Ishikawa (cell line): ENCODE measurements at regions not wholly inside any gene's neighbourhood (a gene's known extent, or its start where the extent isn't known, plus 50 kb on each side); places are given as distances from the start of the nearest gene placed in this dataset.

Source experiments
- CEBPB ChIP-seq: IDR thresholded peaks from 2 replicates; pipeline ENCODE4 v1.6.1; 2012
- CREB1 ChIP-seq: IDR thresholded peaks from 2 replicates; pipeline ENCODE4 v1.6.1; 2012; ENCODE audit warnings: low read depth
- EGR1 ChIP-seq: IDR thresholded peaks from 2 replicates; pipeline ENCODE4 v1.6.1; 2012
- EP300 ChIP-seq: IDR thresholded peaks from 2 replicates; pipeline ENCODE4 v1.6.1; 2012; ENCODE audit warnings: borderline replicate concordance
- FOXM1 ChIP-seq: IDR thresholded peaks from 2 replicates; pipeline ENCODE4 v1.6.1; 2012; ENCODE audit warnings: low read depth, borderline replicate concordance
- NFIC ChIP-seq: IDR thresholded peaks from 2 replicates; pipeline ENCODE4 v1.6.1; 2012
- RAD21 ChIP-seq: IDR thresholded peaks from 2 replicates; pipeline ENCODE4 v1.6.1; 2012; ENCODE audit warnings: low read depth
- TAF1 ChIP-seq: IDR thresholded peaks from 2 replicates; pipeline ENCODE4 v1.6.1; 2012; ENCODE audit warnings: low read depth, mild to moderate bottlenecking
- TCF12 ChIP-seq: IDR thresholded peaks from 2 replicates; pipeline ENCODE4 v1.6.1; 2012; ENCODE audit warnings: low read depth
- TEAD4 ChIP-seq: IDR thresholded peaks from 2 replicates; pipeline ENCODE4 v1.6.1; 2012
- YY1 ChIP-seq: IDR thresholded peaks from 2 replicates; pipeline ENCODE4 v1.6.1; 2012; ENCODE audit warnings: low read depth
- ZBTB7A ChIP-seq: IDR thresholded peaks from 2 replicates; pipeline ENCODE4 v1.6.1; 2012; ENCODE audit warnings: low read depth
- TF ChIP-seq, protein P1 (sequence below): IDR thresholded peaks from 2 replicates; pipeline ENCODE4 v1.6.1; 2012; ENCODE audit warnings: low read depth, mild to moderate bottlenecking
- TF ChIP-seq, protein P2 (sequence below): IDR thresholded peaks from 2 replicates; pipeline ENCODE4 v1.6.1; 2012
- TF ChIP-seq, protein P3 (sequence below): IDR thresholded peaks from 2 replicates; pipeline ENCODE4 v1.6.1; 2012

DNA sequence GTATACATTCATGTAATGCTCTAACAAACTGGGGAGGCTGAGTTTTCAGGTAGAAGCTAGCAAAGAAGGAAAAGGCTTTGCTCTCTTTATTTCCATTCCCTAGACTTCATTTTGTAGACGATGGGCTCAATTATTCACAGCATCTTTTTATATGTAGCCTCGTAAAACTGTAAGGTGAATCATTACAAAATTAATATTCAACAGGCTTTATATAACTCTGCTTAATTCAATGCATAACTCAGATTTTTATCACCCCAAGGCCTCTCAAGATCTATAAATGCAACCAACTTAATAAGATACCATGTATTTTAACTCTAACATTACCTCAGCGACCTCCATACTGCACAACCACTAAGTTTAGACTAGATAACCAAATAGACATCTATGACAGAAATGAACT lies 63.0 kb upstream of the FRMD4B start:
- TF ChIP-seq TEAD4 (no peak), CEBPB (no peak), EP300 (no peak), CREB1 (no peak), FOXM1 (no peak)
- TF ChIP-seq, protein P1, sequence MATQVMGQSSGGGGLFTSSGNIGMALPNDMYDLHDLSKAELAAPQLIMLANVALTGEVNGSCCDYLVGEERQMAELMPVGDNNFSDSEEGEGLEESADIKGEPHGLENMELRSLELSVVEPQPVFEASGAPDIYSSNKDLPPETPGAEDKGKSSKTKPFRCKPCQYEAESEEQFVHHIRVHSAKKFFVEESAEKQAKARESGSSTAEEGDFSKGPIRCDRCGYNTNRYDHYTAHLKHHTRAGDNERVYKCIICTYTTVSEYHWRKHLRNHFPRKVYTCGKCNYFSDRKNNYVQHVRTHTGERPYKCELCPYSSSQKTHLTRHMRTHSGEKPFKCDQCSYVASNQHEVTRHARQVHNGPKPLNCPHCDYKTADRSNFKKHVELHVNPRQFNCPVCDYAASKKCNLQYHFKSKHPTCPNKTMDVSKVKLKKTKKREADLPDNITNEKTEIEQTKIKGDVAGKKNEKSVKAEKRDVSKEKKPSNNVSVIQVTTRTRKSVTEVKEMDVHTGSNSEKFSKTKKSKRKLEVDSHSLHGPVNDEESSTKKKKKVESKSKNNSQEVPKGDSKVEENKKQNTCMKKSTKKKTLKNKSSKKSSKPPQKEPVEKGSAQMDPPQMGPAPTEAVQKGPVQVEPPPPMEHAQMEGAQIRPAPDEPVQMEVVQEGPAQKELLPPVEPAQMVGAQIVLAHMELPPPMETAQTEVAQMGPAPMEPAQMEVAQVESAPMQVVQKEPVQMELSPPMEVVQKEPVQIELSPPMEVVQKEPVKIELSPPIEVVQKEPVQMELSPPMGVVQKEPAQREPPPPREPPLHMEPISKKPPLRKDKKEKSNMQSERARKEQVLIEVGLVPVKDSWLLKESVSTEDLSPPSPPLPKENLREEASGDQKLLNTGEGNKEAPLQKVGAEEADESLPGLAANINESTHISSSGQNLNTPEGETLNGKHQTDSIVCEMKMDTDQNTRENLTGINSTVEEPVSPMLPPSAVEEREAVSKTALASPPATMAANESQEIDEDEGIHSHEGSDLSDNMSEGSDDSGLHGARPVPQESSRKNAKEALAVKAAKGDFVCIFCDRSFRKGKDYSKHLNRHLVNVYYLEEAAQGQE, result no peak

DNA sequence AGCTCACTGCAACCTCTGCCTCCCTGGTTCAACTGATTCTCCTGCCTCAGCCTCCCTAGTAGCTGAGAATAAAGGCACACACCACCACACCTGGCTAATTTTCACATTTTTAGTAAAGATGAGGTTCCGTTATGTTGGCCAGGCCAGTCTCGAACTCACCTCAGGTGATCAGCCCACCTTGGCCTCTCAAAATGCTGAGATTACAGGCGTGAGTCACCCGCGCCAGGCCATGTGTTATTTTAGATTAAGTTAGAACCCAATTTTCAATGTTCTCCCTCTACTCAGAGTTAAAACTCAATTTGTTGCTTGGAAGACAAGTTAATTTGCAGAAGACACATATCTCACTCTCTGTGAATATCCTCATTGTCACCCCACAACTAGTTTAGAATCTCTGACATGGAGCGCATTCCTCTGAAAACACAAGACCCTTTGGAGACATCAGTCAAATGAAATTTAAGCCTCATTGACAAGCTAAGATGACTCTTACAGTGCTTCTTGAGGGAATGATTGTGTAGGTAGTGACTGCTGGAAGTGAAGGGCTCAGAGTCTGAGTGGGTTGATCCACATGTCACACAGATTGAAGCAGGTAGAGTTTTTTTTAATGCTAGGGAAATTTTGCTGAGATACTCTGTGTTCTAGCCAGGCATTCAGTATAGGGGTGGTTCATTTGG lies 60.6 kb upstream of the FRMD4B start:
- TF ChIP-seq CREB1 (no peak), YY1 (no peak), ZBTB7A (no peak), EGR1 (no peak), RAD21 (no peak), CEBPB (no peak), NFIC (no peak), TCF12 (no peak)
- TF ChIP-seq, protein P1, result no peak
- TF ChIP-seq, protein P2, sequence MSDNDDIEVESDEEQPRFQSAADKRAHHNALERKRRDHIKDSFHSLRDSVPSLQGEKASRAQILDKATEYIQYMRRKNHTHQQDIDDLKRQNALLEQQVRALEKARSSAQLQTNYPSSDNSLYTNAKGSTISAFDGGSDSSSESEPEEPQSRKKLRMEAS, result no peak

DNA sequence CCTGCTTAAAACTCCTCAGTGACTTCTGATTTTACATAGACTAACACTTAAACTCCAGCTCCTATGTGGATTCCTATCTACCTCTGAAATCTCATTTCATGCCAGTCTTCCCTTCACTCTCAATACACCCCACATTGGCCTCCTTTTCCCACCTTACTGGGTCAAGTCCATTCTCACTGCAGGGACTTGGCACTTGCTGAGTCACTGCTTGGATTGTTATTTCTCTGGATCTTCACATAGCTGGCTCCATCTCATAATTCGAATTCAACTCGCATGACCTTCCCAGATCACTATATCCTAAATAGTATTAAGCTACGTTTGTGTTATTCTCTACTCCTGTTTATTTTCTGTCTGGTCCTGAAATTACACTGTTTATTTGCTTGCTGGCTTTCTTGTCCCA lies 59.6 kb upstream of the FRMD4B start:
- TF ChIP-seq TAF1 (no peak), RAD21 (no peak), ZBTB7A (no peak), CEBPB (no peak), CREB1 (no peak), NFIC (no peak), TCF12 (no peak), TEAD4 (no peak), EP300 (no peak), YY1 (no peak)
- TF ChIP-seq, protein P3, sequence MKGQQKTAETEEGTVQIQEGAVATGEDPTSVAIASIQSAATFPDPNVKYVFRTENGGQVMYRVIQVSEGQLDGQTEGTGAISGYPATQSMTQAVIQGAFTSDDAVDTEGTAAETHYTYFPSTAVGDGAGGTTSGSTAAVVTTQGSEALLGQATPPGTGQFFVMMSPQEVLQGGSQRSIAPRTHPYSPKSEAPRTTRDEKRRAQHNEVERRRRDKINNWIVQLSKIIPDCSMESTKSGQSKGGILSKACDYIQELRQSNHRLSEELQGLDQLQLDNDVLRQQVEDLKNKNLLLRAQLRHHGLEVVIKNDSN, result no peak
- TF ChIP-seq, protein P2, result no peak

DNA sequence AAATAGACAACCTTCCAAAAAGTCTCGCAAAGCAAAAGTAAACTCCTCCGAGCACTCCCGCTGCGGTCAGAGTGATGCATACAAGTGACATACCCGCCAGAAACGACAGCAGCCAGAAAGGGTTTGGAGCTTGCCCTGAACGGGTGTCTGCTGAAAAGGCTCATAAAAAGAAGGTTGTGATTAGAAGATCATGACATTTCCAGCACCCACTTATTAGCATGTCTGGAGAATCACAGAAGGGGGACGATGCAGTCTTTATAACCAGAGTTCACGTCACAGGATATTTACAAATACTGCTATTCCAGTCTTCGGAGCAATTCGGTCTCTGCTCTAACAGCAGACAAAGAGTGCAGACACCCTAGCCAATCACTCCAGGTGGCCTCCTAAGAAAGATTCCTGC lies 59.1 kb upstream of the FRMD4B start:
- TF ChIP-seq FOXM1, result no peak
- TF ChIP-seq, protein P1, result no peak
- TF ChIP-seq ZBTB7A, result no peak
- TF ChIP-seq NFIC, result no peak
- no peak for TF ChIP-seq TEAD4
- TF ChIP-seq RAD21, result no peak
- TF ChIP-seq EGR1, result no peak
- no peak for TF ChIP-seq TCF12
- TF ChIP-seq YY1, result no peak
- TF ChIP-seq EP300, result no peak
- TF ChIP-seq TAF1, result no peak
- TF ChIP-seq, protein P3, result no peak
- no peak for TF ChIP-seq CREB1
- TF ChIP-seq CEBPB, result no peak
- TF ChIP-seq, protein P2, result no peak
